WTC11 (cell line): ENCODE measurements at regions not wholly inside any gene's neighbourhood (a gene's known extent, or its start where the extent isn't known, plus 50 kb on each side); places are given as distances from the start of the nearest gene placed in this dataset.

Experiments used
- ATAC-seq: fragments of 200-7000 bp; cut with Tn5 transposase; 2 replicates; pipeline ENCODE4 v1.10.0; 2021; ENCODE audit warnings: mild to moderate bottlenecking, moderate library complexity
- CTCF ChIA-PET: fragments of 300-600 bp; sonication (Branson Sonifier 250); formaldehyde crosslinking; loops from one replicate; lab custom pipeline; 2021; ENCODE audit warnings: antibody characterized with exemption; lab: Charles Lee
- POLR2A ChIA-PET: fragments of 350-600 bp; sonication (Branson Sonifier 250); formaldehyde crosslinking; loops from one replicate; lab custom pipeline; 2021; ENCODE audit warnings: antibody characterized with exemption; lab: Charles Lee
- DNase-seq: peaks from one replicate; pipeline ENCODE4 v3.0.0; 2021; ENCODE audit warnings: low spot score
- H3K27ac Mint-ChIP-seq: 2 replicates; pipeline ENCODE4 v1.8.0; 2021; ENCODE audit warnings: mixed read lengths
- H3K27me3 Mint-ChIP-seq: 2 replicates; pipeline ENCODE4 v1.8.0; 2021; ENCODE audit warnings: low read depth, mild to moderate bottlenecking, moderate library complexity, mixed read lengths
- H3K36me3 Mint-ChIP-seq: 2 replicates; pipeline ENCODE4 v1.8.0; 2021; ENCODE audit warnings: mixed read lengths
- H3K4me1 Mint-ChIP-seq: 2 replicates; pipeline ENCODE4 v1.8.0; 2022; ENCODE audit warnings: mixed read lengths
- H3K4me3 Mint-ChIP-seq: 2 replicates; pipeline ENCODE4 v1.8.0; 2021; ENCODE audit warnings: mild to moderate bottlenecking, moderate library complexity, mixed read lengths
- H3K9me3 Mint-ChIP-seq: 2 replicates; pipeline ENCODE4 v1.8.0; 2021; ENCODE audit warnings: mixed read lengths
- EMX1 ChIP-seq: fragments of 250-450 bp; sonication (Bioruptor Pico); IDR thresholded peaks from 2 replicates; pipeline ENCODE4 v1.8.0; 2021; ENCODE audit warnings: mild to moderate bottlenecking
- FOXJ3 ChIP-seq: sonication (generic); formaldehyde crosslinking; IDR thresholded peaks from 2 replicates; pipeline ENCODE4 v1.9.0; 2021; ENCODE audit warnings: missing genetic modification reagents, mild to moderate bottlenecking, borderline replicate concordance
- IRF2 ChIP-seq: sonication (generic); formaldehyde crosslinking; IDR thresholded peaks from 2 replicates; pipeline ENCODE4 v1.8.0; 2022; ENCODE audit warnings: low read depth, missing genetic modification reagents, borderline replicate concordance
- SMAD3 ChIP-seq: sonication (generic); formaldehyde crosslinking; IDR thresholded peaks from 2 replicates; pipeline ENCODE4 v1.8.0; 2022; ENCODE audit warnings: missing genetic modification reagents, mild to moderate bottlenecking, borderline replicate concordance
- ZBTB21 ChIP-seq: sonication (generic); formaldehyde crosslinking; IDR thresholded peaks from 2 replicates; pipeline ENCODE4 v1.8.1; 2023; ENCODE audit warnings: mild to moderate bottlenecking, missing genetic modification reagents, borderline replicate concordance
- ZNF138 ChIP-seq: sonication (generic); formaldehyde crosslinking; conservative IDR thresholded peaks from 2 replicates; pipeline ENCODE4 v1.8.1; 2022; ENCODE audit warnings: mild to moderate bottlenecking, moderate library complexity, missing genetic modification reagents
- ZNF396 ChIP-seq: fragments of 250-450 bp; sonication (Bioruptor Pico); IDR thresholded peaks from 2 replicates; pipeline ENCODE4 v1.8.0; 2021; ENCODE audit warnings: mild to moderate bottlenecking, moderate library complexity, borderline replicate concordance
- ZNF416 ChIP-seq: fragments of 250-450 bp; sonication (Bioruptor Pico); IDR thresholded peaks from 2 replicates; pipeline ENCODE4 v1.9.0; 2021; ENCODE audit warnings: mild to moderate bottlenecking, inconsistent platforms
- TF ChIP-seq, protein P1 (sequence below): sonication (generic); formaldehyde crosslinking; IDR thresholded peaks from 2 replicates; pipeline ENCODE4 v1.8.1; 2023; ENCODE audit warnings: mild to moderate bottlenecking, missing genetic modification reagents
- TF ChIP-seq, protein P2 (sequence below): sonication (generic); formaldehyde crosslinking; IDR thresholded peaks from 2 replicates; pipeline ENCODE4 v1.8.0; 2022; ENCODE audit warnings: missing genetic modification reagents
- TF ChIP-seq, protein P3 (sequence below): sonication (generic); formaldehyde crosslinking; conservative IDR thresholded peaks from 2 replicates; pipeline ENCODE4 v1.8.1; 2023; ENCODE audit warnings: mild to moderate bottlenecking, low read depth, missing genetic modification reagents, moderate library complexity
- TF ChIP-seq, protein P4 (sequence below): sonication (generic); formaldehyde crosslinking; IDR thresholded peaks from 2 replicates; pipeline ENCODE4 v1.8.1; 2023; ENCODE audit warnings: mild to moderate bottlenecking, missing genetic modification reagents, borderline replicate concordance
- TF ChIP-seq, protein P5 (sequence below): sonication (generic); formaldehyde crosslinking; IDR thresholded peaks from 2 replicates; pipeline ENCODE4 v1.8.1; 2023; ENCODE audit warnings: mild to moderate bottlenecking, missing genetic modification reagents, moderate library complexity
- TF ChIP-seq, protein P6 (sequence below): sonication (generic); formaldehyde crosslinking; IDR thresholded peaks from 2 replicates; pipeline ENCODE4 v1.8.0; 2022; ENCODE audit warnings: mild to moderate bottlenecking, missing genetic modification reagents

DNA sequence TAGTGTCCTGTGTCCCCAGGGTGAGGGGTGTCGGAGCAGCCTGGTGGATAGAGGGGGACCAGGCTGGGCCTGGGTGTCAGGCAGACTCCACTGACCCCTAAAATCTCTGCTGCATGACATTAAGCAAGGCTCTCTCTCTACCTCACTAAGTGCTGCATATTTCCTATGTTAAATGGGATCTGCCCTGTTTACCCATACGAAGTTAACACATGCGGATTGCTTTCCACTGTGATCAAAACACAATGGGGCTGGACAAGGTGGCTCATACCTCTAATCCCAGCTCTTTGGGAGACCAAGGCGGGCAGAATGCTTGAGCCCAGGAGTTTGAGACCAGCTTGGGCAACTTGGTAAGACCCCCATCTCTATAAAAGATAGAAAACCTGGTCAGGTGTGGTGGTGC lies 426.2 kb downstream of the MIAT start (continued):
- TF ChIP-seq, protein P1, sequence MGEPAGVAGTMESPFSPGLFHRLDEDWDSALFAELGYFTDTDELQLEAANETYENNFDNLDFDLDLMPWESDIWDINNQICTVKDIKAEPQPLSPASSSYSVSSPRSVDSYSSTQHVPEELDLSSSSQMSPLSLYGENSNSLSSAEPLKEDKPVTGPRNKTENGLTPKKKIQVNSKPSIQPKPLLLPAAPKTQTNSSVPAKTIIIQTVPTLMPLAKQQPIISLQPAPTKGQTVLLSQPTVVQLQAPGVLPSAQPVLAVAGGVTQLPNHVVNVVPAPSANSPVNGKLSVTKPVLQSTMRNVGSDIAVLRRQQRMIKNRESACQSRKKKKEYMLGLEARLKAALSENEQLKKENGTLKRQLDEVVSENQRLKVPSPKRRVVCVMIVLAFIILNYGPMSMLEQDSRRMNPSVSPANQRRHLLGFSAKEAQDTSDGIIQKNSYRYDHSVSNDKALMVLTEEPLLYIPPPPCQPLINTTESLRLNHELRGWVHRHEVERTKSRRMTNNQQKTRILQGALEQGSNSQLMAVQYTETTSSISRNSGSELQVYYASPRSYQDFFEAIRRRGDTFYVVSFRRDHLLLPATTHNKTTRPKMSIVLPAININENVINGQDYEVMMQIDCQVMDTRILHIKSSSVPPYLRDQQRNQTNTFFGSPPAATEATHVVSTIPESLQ (CRISPR knock-in tag): no peak
- TF ChIP-seq, protein P2, sequence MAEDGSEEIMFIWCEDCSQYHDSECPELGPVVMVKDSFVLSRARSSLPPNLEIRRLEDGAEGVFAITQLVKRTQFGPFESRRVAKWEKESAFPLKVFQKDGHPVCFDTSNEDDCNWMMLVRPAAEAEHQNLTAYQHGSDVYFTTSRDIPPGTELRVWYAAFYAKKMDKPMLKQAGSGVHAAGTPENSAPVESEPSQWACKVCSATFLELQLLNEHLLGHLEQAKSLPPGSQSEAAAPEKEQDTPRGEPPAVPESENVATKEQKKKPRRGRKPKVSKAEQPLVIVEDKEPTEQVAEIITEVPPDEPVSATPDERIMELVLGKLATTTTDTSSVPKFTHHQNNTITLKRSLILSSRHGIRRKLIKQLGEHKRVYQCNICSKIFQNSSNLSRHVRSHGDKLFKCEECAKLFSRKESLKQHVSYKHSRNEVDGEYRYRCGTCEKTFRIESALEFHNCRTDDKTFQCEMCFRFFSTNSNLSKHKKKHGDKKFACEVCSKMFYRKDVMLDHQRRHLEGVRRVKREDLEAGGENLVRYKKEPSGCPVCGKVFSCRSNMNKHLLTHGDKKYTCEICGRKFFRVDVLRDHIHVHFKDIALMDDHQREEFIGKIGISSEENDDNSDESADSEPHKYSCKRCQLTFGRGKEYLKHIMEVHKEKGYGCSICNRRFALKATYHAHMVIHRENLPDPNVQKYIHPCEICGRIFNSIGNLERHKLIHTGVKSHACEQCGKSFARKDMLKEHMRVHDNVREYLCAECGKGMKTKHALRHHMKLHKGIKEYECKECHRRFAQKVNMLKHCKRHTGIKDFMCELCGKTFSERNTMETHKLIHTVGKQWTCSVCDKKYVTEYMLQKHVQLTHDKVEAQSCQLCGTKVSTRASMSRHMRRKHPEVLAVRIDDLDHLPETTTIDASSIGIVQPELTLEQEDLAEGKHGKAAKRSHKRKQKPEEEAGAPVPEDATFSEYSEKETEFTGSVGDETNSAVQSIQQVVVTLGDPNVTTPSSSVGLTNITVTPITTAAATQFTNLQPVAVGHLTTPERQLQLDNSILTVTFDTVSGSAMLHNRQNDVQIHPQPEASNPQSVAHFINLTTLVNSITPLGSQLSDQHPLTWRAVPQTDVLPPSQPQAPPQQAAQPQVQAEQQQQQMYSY (CRISPR knock-in tag): no peak
- TF ChIP-seq IRF2: no peak
- TF ChIP-seq, protein P3, sequence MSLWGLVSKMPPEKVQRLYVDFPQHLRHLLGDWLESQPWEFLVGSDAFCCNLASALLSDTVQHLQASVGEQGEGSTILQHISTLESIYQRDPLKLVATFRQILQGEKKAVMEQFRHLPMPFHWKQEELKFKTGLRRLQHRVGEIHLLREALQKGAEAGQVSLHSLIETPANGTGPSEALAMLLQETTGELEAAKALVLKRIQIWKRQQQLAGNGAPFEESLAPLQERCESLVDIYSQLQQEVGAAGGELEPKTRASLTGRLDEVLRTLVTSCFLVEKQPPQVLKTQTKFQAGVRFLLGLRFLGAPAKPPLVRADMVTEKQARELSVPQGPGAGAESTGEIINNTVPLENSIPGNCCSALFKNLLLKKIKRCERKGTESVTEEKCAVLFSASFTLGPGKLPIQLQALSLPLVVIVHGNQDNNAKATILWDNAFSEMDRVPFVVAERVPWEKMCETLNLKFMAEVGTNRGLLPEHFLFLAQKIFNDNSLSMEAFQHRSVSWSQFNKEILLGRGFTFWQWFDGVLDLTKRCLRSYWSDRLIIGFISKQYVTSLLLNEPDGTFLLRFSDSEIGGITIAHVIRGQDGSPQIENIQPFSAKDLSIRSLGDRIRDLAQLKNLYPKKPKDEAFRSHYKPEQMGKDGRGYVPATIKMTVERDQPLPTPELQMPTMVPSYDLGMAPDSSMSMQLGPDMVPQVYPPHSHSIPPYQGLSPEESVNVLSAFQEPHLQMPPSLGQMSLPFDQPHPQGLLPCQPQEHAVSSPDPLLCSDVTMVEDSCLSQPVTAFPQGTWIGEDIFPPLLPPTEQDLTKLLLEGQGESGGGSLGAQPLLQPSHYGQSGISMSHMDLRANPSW: no peak
- TF ChIP-seq, protein P4, sequence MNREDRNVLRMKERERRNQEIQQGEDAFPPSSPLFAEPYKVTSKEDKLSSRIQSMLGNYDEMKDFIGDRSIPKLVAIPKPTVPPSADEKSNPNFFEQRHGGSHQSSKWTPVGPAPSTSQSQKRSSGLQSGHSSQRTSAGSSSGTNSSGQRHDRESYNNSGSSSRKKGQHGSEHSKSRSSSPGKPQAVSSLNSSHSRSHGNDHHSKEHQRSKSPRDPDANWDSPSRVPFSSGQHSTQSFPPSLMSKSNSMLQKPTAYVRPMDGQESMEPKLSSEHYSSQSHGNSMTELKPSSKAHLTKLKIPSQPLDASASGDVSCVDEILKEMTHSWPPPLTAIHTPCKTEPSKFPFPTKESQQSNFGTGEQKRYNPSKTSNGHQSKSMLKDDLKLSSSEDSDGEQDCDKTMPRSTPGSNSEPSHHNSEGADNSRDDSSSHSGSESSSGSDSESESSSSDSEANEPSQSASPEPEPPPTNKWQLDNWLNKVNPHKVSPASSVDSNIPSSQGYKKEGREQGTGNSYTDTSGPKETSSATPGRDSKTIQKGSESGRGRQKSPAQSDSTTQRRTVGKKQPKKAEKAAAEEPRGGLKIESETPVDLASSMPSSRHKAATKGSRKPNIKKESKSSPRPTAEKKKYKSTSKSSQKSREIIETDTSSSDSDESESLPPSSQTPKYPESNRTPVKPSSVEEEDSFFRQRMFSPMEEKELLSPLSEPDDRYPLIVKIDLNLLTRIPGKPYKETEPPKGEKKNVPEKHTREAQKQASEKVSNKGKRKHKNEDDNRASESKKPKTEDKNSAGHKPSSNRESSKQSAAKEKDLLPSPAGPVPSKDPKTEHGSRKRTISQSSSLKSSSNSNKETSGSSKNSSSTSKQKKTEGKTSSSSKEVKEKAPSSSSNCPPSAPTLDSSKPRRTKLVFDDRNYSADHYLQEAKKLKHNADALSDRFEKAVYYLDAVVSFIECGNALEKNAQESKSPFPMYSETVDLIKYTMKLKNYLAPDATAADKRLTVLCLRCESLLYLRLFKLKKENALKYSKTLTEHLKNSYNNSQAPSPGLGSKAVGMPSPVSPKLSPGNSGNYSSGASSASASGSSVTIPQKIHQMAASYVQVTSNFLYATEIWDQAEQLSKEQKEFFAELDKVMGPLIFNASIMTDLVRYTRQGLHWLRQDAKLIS (CRISPR knock-in tag): no peak
- TF ChIP-seq, protein P5, sequence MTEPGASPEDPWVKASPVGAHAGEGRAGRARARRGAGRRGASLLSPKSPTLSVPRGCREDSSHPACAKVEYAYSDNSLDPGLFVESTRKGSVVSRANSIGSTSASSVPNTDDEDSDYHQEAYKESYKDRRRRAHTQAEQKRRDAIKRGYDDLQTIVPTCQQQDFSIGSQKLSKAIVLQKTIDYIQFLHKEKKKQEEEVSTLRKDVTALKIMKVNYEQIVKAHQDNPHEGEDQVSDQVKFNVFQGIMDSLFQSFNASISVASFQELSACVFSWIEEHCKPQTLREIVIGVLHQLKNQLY (CRISPR knock-in tag): no peak

DNA sequence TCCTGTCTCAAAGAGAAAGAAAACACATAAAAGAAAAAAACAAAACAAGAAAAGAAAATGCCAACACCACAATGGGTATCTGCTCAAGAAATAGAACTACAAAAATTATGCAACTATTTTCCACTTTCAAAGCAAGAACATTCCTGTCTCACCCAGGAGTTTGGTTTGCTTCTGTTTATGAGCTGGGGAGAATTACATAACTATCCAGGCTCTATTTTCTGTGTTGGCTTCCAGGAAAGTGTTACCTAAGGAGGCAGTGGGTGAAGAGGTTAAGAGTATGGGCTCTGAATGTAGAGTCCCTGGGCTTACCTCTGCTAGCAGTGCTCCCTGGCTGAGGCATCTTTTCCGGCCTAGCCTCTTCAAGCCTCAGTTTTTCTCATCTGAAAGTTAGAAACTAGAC lies 426.7 kb downstream of the MIAT start:
- ATAC-seq (no peak), DNase-seq (no peak)
- Mint-ChIP-seq H3K27me3 (no peaks in the 10 kb centered on the region; the same call in 1 of the 2 replicates), H3K4me1 (peaks cover 23% of the 10 kb centered on the region), H3K9me3 (no peaks in the 10 kb centered on the region), H3K36me3 (no peaks in the 10 kb centered on the region), H3K27ac (no peak overlapping the region), H3K4me3 (no peak overlapping the region)
- ChIA-PET CTCF (interaction anchor here (0.7 kb wide), 1 partner anchor 52 kb away, joined by 3 read pairs; no protein-coding TSS in a partner anchor), POLR2A (no interaction called here)
- TF ChIP-seq ZNF416 (CRISPR knock-in tag) (no peak), ZNF138 (no peak), EMX1 (CRISPR knock-in tag) (no peak), SMAD3 (CRISPR knock-in tag) (no peak), FOXJ3 (CRISPR knock-in tag) (no peak), ZBTB21 (CRISPR knock-in tag) (no peak), ZNF396 (CRISPR knock-in tag) (no peak)
- TF ChIP-seq, protein P6, sequence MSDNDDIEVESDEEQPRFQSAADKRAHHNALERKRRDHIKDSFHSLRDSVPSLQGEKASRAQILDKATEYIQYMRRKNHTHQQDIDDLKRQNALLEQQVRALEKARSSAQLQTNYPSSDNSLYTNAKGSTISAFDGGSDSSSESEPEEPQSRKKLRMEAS (CRISPR knock-in tag): no peak
- TF ChIP-seq, protein P3: no peak
